Fibroblast of villous mesenchyme (primary cell): ENCODE measurements at regions not wholly inside any gene's neighbourhood (a gene's known extent, or its start where the extent isn't known, plus 50 kb on each side); places are given as distances from the start of the nearest gene placed in this dataset.

Experiments used
- DNase-seq: peaks from one replicate; pipeline ENCODE4 v3.0.0-alpha.2; 2010; ENCODE audit warnings: low read depth
- H3K4me3 ChIP-seq: 2 replicates; pipeline ENCODE4 v1.5.1; 2011; ENCODE audit warnings: low read depth, mild to moderate bottlenecking, low read length
- TF ChIP-seq, protein P1 (sequence below): IDR thresholded peaks from 2 replicates; pipeline ENCODE4 v1.5.1; 2012; ENCODE audit warnings: low read depth, mild to moderate bottlenecking, low read length; ENCODE audit not compliant: insufficient read depth

DNA sequence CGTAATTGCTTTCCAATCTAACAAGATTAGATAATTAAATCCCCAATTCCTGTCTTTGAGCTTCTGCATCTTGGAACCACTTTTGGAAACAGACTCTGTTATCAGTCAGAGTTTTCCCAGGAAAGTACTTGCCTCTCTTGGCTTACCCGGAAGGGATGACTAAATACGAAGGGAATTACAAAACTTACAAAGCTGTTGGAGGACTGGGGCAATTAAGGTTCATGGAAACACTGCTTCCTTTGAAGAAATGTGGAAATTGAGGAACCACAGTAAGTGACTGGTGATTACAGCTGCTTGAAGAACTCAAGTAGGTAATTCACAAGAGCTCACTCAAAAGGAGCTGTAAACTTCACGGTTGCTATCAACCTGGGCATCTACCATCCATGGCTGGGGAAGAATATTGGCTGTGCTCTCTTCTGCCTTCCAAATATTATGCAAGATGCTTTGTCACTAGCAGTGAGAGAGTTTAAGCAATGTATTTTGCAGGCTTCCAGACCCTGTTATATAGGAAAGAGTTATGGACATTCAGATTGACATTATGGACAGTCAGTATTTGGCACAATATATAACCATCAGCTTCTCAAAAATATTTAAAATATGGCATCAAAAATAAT lies 104.6 kb upstream of the MAN2A1 start:
- DNase-seq = peak; percentile 30
- H3K4me3 ChIP-seq = no peak overlapping the region
- TF ChIP-seq, protein P1, sequence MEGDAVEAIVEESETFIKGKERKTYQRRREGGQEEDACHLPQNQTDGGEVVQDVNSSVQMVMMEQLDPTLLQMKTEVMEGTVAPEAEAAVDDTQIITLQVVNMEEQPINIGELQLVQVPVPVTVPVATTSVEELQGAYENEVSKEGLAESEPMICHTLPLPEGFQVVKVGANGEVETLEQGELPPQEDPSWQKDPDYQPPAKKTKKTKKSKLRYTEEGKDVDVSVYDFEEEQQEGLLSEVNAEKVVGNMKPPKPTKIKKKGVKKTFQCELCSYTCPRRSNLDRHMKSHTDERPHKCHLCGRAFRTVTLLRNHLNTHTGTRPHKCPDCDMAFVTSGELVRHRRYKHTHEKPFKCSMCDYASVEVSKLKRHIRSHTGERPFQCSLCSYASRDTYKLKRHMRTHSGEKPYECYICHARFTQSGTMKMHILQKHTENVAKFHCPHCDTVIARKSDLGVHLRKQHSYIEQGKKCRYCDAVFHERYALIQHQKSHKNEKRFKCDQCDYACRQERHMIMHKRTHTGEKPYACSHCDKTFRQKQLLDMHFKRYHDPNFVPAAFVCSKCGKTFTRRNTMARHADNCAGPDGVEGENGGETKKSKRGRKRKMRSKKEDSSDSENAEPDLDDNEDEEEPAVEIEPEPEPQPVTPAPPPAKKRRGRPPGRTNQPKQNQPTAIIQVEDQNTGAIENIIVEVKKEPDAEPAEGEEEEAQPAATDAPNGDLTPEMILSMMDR = no peak

GRCh38 chr5:109580225-109580624 lies 109.5 kb upstream of the MAN2A1 start:
- DNase-seq = no peak
- TF ChIP-seq, protein P1 = no peak
- H3K4me3 ChIP-seq = no peak overlapping the region

- H3K4me3 ChIP-seq = no peak overlapping the region
- TF ChIP-seq, protein P1 = no peak
- no peak for DNase-seq
These were observed 114.2 kb upstream of the MAN2A1 start for GRCh38 chr5:109575506-109575905.

GRCh38 chr5:109574985-109575384 lies 114.7 kb upstream of the MAN2A1 start:
- H3K4me3 ChIP-seq = no peak overlapping the region
- TF ChIP-seq, protein P1 = no peak
- DNase-seq = no peak

DNA sequence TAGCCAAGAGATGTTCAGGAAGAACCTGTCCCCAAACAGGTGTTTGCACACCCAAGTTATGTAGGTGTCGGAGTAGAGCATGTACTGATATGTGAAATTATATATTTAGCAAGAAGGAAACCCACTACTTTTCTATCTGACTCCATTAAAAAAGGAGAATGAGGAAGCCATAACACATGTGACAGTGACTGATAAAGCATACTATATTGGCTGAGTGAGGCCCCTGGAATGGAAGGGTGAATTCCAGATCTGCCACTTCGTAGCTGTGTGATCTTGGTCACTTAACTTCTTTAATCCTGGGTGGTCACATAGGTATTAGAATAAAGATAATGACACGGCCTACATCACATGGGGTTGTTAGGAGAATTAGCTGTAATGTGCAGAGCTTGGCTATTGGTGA lies 116.0 kb upstream of the MAN2A1 start:
- DNase-seq = no peak
- TF ChIP-seq, protein P1 = no peak
- no peak overlapping the region for H3K4me3 ChIP-seq

GRCh38 chr5:109573256-109573655 lies 116.5 kb upstream of the MAN2A1 start:
- H3K4me3 ChIP-seq = no peak overlapping the region
- no peak for DNase-seq
- TF ChIP-seq, protein P1 = no peak

GRCh38 chr5:109571785-109572184 lies 117.9 kb upstream of the MAN2A1 start:
- H3K4me3 ChIP-seq = no peak overlapping the region
- DNase-seq = no peak
- TF ChIP-seq, protein P1 = no peak
